H1 (cell line): ENCODE measurements at regions not wholly inside any gene's neighbourhood (a gene's known extent, or its start where the extent isn't known, plus 50 kb on each side); places are given as distances from the start of the nearest gene placed in this dataset.

ENCODE experiments used
- CTCF ChIA-PET: fragments of 300-600 bp; sonication (Branson Sonifier 250); formaldehyde crosslinking; loops from one replicate; lab custom pipeline; 2021; ENCODE audit not compliant: partially characterized antibody; lab: Charles Lee
- POLR2A ChIA-PET: fragments of 300-600 bp; sonication (Branson Sonifier 250); formaldehyde crosslinking; loops from one replicate; lab custom pipeline; 2021; ENCODE audit warnings: inconsistent platforms; ENCODE audit not compliant: partially characterized antibody; lab: Charles Lee
- DNase-seq, 2 experiments: peaks; one replicate each; pipeline versions ENCODE4 v3.0.0 to v3.0.0-alpha.2; 2010 to 2022; ENCODE audit warnings: low spot score in 2 of 2, low read depth in 1 of 2, mixed read lengths in 1 of 2
- FAIRE-seq: peaks from 2 replicates; lab custom pipeline; 2011; peaks lifted over from hg19 to GRCh38; lab: Jason Lieb, UNC
- H2AFZ ChIP-seq: 2 replicates; pipeline ENCODE4 v1.8.1; 2012; ENCODE audit warnings: low read length, inconsistent platforms
- H2AK5ac ChIP-seq: 2 replicates; pipeline ENCODE4 v1.6.1; 2013; ENCODE audit warnings: low read depth, low read length
- H2BK120ac ChIP-seq: replicated peaks from 2 replicates; pipeline ENCODE3; 2013; ENCODE audit warnings: low read depth, low read length, inconsistent platforms
- H2BK12ac ChIP-seq: 2 replicates; pipeline ENCODE4 v1.6.1; 2013; ENCODE audit warnings: low read depth, low read length
- H2BK15ac ChIP-seq: 2 replicates; pipeline ENCODE4 v1.6.1; 2013; ENCODE audit warnings: low read length
- H2BK20ac ChIP-seq: 2 replicates; pipeline ENCODE4 v1.6.1; 2013; ENCODE audit warnings: low read length
- H2BK5ac ChIP-seq: 2 replicates; pipeline ENCODE4 v1.6.1; 2013; ENCODE audit warnings: low read depth, low read length
- H3K14ac ChIP-seq: 2 replicates; pipeline ENCODE4 v1.6.1; 2013; ENCODE audit warnings: inconsistent platforms; ENCODE audit not compliant: insufficient read length
- H3K18ac ChIP-seq: 2 replicates; pipeline ENCODE4 v1.6.1; 2013; ENCODE audit warnings: low read length; ENCODE audit errors: extremely low read depth
- H3K23ac ChIP-seq: 2 replicates; pipeline ENCODE4 v1.6.1; 2013; ENCODE audit warnings: inconsistent platforms; ENCODE audit not compliant: insufficient read length
- H3K23me2 ChIP-seq: 2 replicates; pipeline ENCODE4 v1.6.1; 2013; ENCODE audit warnings: low read depth, low read length
- H3K27ac ChIP-seq: 2 replicates; pipeline ENCODE4 v1.6.1; 2011; ENCODE audit warnings: low read depth, low read length, inconsistent platforms
- H3K27me3 ChIP-seq, 4 experiments: replicated peaks in 1 of 4; 1 replicate in 1 of 4; 2 replicates in 3 of 4; pipeline versions ENCODE4 v1.6.1 to v1.8.1; 2011 to 2013; ENCODE audit warnings: low read length in 3 of 4, mild to moderate bottlenecking in 3 of 4, inconsistent platforms in 2 of 4, mixed read lengths in 2 of 4, moderate library complexity in 1 of 4; ENCODE audit not compliant: control insufficient read depth in 3 of 4, insufficient read depth in 3 of 4; ENCODE audit errors: extremely low read depth in 1 of 4
- H3K36me3 ChIP-seq, 4 experiments: 2 replicates each; pipeline versions ENCODE4 v1.6.1 to v1.8.1; 2011 to 2013; ENCODE audit warnings: mild to moderate bottlenecking in 4 of 4, low read length in 3 of 4, moderate library complexity in 2 of 4, control low read depth in 1 of 4, inconsistent platforms in 1 of 4; ENCODE audit not compliant: insufficient read depth in 4 of 4, control insufficient read depth in 2 of 4
- H3K4ac ChIP-seq: replicated peaks from 2 replicates; pipeline ENCODE3; 2013; ENCODE audit warnings: low read length, low read depth, mixed read lengths, inconsistent platforms; ENCODE audit not compliant: insufficient read length
- H3K4me1 ChIP-seq, 4 experiments: replicated peaks in 1 of 4; 1 replicate in 1 of 4; 2 replicates in 3 of 4; pipeline versions ENCODE4 v1.6.1 to v1.8.1; 2011 to 2013; ENCODE audit warnings: low read length in 3 of 4, inconsistent platforms in 2 of 4, mixed read lengths in 1 of 4; ENCODE audit not compliant: insufficient read depth in 4 of 4, control insufficient read depth in 3 of 4
- H3K4me2 ChIP-seq, 2 experiments: 2 replicates each; pipeline versions ENCODE4 v1.6.1 to v1.8.1; 2011 to 2013; ENCODE audit warnings: low read depth in 2 of 2, low read length in 2 of 2, control low read depth in 1 of 2, inconsistent platforms in 1 of 2, mild to moderate bottlenecking in 1 of 2; ENCODE audit not compliant: insufficient read depth in 1 of 2
- H3K4me3 ChIP-seq, 4 experiments: fragments of 200-600, 300-600 bp in 1 of 4; sonication (generic), shearing (Covaris generic), sonication (Bioruptor Twin) in 1 of 4; 2 replicates each; pipeline versions ENCODE4 v1.5.1 to v1.8.1; 2011 to 2016; ENCODE audit warnings: low read length in 4 of 4, low read depth in 3 of 4, control low read depth in 2 of 4, inconsistent platforms in 2 of 4, mild to moderate bottlenecking in 2 of 4, mixed read lengths in 1 of 4, moderate library complexity in 1 of 4; ENCODE audit not compliant: insufficient read depth in 2 of 4; ENCODE audit errors: extremely low read depth in 1 of 4
- H3K56ac ChIP-seq: replicated peaks from 2 replicates; pipeline ENCODE3; 2013; ENCODE audit warnings: low read depth, mild to moderate bottlenecking, mixed read lengths, low read length, inconsistent platforms; ENCODE audit not compliant: insufficient read length
- H3K79me1 ChIP-seq: 2 replicates; pipeline ENCODE4 v1.6.1; 2013; ENCODE audit warnings: low read depth, low read length, control low read depth
- H3K79me2 ChIP-seq, 2 experiments: 2 replicates each; pipeline versions ENCODE4 v1.6.1 to v1.8.1; 2012 to 2013; ENCODE audit warnings: low read length in 2 of 2, mild to moderate bottlenecking in 2 of 2, inconsistent platforms in 1 of 2; ENCODE audit not compliant: insufficient read depth in 2 of 2, control insufficient read depth in 1 of 2
- H3K9ac ChIP-seq, 4 experiments: replicated peaks in 1 of 4; 1 replicate in 1 of 4; 2 replicates in 3 of 4; pipeline versions ENCODE4 v1.6.1 to v1.8.1; 2011 to 2013; ENCODE audit warnings: low read depth in 3 of 4, low read length in 3 of 4, control low read depth in 2 of 4, mild to moderate bottlenecking in 2 of 4, moderate library complexity in 2 of 4, inconsistent platforms in 1 of 4; ENCODE audit errors: extremely low read depth in 1 of 4
- H3K9me3 ChIP-seq, 2 experiments: 2 replicates each; pipeline versions ENCODE4 v1.6.1 to v1.8.1; 2012 to 2013; ENCODE audit warnings: mild to moderate bottlenecking in 2 of 2, moderate library complexity in 2 of 2, control low read depth in 1 of 2, inconsistent platforms in 1 of 2, low read depth in 1 of 2, low read length in 1 of 2, mixed read lengths in 1 of 2; ENCODE audit not compliant: insufficient read depth in 2 of 2
- H4K20me1 ChIP-seq, 2 experiments: replicated peaks in 1 of 2; 2 replicates each; pipeline versions ENCODE3 to v1.8.1; 2011 to 2013; ENCODE audit warnings: inconsistent platforms in 2 of 2, low read length in 2 of 2, mild to moderate bottlenecking in 1 of 2; ENCODE audit not compliant: insufficient read depth in 2 of 2, control insufficient read depth in 1 of 2
- H4K5ac ChIP-seq: 2 replicates; pipeline ENCODE4 v1.6.1; 2013; ENCODE audit warnings: low read length, low read depth, mixed read lengths, inconsistent platforms; ENCODE audit not compliant: insufficient read length
- H4K8ac ChIP-seq: 2 replicates; pipeline ENCODE4 v1.8.0; 2013; ENCODE audit warnings: mild to moderate bottlenecking, moderate library complexity, low read length, inconsistent platforms; ENCODE audit not compliant: insufficient read depth; ENCODE audit errors: extremely low read depth
- H4K91ac ChIP-seq: replicated peaks from 2 replicates; pipeline ENCODE3; 2013; ENCODE audit warnings: low read length, mixed read lengths, inconsistent platforms; ENCODE audit not compliant: insufficient read length
- CBX8 ChIP-seq: fragments of 300-800, 300-1000 bp; sonication (generic); IDR thresholded peaks from 2 replicates; pipeline ENCODE4 v1.7.1; 2016; ENCODE audit warnings: low read depth, low read length, borderline replicate concordance
- KDM1A ChIP-seq: fragments of 200-600, 300-600 bp; sonication (generic); IDR thresholded peaks from 2 replicates; pipeline ENCODE4 v1.7.1; 2016; ENCODE audit warnings: mild to moderate bottlenecking, low read length, borderline replicate concordance
- POLR2AphosphoS5 ChIP-seq: IDR thresholded peaks from 2 replicates; pipeline ENCODE4 v1.6.1; 2011; ENCODE audit warnings: low read depth, low read length
- RNF2 ChIP-seq: fragments of 200-900, 300-1000 bp; sonication (generic); IDR thresholded peaks from 2 replicates; pipeline ENCODE4 v1.7.1; 2016; ENCODE audit warnings: borderline replicate concordance, low read depth, mild to moderate bottlenecking, antibody characterized with exemption, low read length; ENCODE audit not compliant: poor library complexity, severe bottlenecking; ENCODE audit errors: missing control alignments
- TEAD4 ChIP-seq: IDR thresholded peaks from 2 replicates; pipeline ENCODE4 v1.6.1; 2012; ENCODE audit warnings: low read depth, low read length, inconsistent platforms, mixed read lengths
- WGBS, 2 experiments: shearing (Covaris generic) in 1 of 2; methylation state at CpG; one replicate each; pipeline versions ENCODE4 v1.1.6 to v1.1.7; 2013 to 2015; ENCODE audit warnings: low lambda C conversion rate in 2 of 2, mixed read lengths in 2 of 2, inconsistent platforms in 1 of 2, low coverage in 1 of 2, missing lambda C conversion rate in 1 of 2; ENCODE audit not compliant: insufficient replicate concordance in 2 of 2, insufficient coverage in 1 of 2, insufficient read length in 1 of 2; ENCODE audit errors: extremely low coverage in 1 of 2, missing lambda C conversion rate in 1 of 2; 5-methylcytosine and 5-hydroxymethylcytosine counted together

- no peak overlapping the region for H2BK120ac ChIP-seq
- H3K4me1 ChIP-seq, result no peaks in the 10 kb centered on the region
- no peak overlapping the region for H2AK5ac ChIP-seq
- no peak for DNase-seq
- H3K9me3 ChIP-seq, result no peaks in the 10 kb centered on the region
- no peak overlapping the region for H2BK5ac ChIP-seq
- H3K79me2 ChIP-seq, result no peaks in the 10 kb centered on the region
- CTCF ChIA-PET, result no interaction called here
- no peak overlapping the region for H3K4me3 ChIP-seq
- H3K14ac ChIP-seq, result no peak overlapping the region
- H2BK12ac ChIP-seq, result no peak overlapping the region
- no peak overlapping the region for H2BK15ac ChIP-seq
- WGBS, 2 experiments, result 85% methylated on average over 5 of the region's 5 CpGs; no CpG with 5 or more reads in 1 of the 2 experiments
- H4K91ac ChIP-seq, result no peak overlapping the region
- H3K4ac ChIP-seq, result no peak overlapping the region
- no peak overlapping the region for H4K5ac ChIP-seq
- no peak overlapping the region for H3K9ac ChIP-seq
- H3K18ac ChIP-seq, result no peak overlapping the region
- no peak overlapping the region for H2BK20ac ChIP-seq
- no peak overlapping the region for H3K27ac ChIP-seq
- H3K79me1 ChIP-seq, result no peaks in the 10 kb centered on the region
- no peaks in the 10 kb centered on the region for H3K23me2 ChIP-seq
- FAIRE-seq, result no peak
- TF ChIP-seq KDM1A (no peak), CBX8 (no peak), TEAD4 (no peak), RNF2 (no peak), POLR2AphosphoS5 (no peak)
- TF ChIP-seq, all 59 proteins: peak for 0
- H3K56ac ChIP-seq, result no peak overlapping the region
- POLR2A ChIA-PET, result no interaction called here
- H4K20me1 ChIP-seq, result no peaks in the 10 kb centered on the region
- no peak overlapping the region for H4K8ac ChIP-seq
- no peaks in the 10 kb centered on the region for H3K27me3 ChIP-seq
- H2AFZ ChIP-seq, result no peak overlapping the region
- no peaks in the 10 kb centered on the region for H3K36me3 ChIP-seq
- no peak overlapping the region for H3K23ac ChIP-seq
- no peak overlapping the region for H3K4me2 ChIP-seq
Observed at GRCh38 chr11:23013509-23013908, 153.2 kb upstream of the CCDC179 start.
